Colonic mucosa (tissue), 4 donors: ENCODE measurements at regions not wholly inside any gene's neighbourhood (a gene's known extent, or its start where the extent isn't known, plus 50 kb on each side); places are given as distances from the start of the nearest gene placed in this dataset.

Source experiments
- DNase-seq: peaks from one replicate; pipeline ENCODE4 v3.0.0-alpha.2; 2020
- H3K27ac ChIP-seq: fragments of 200-600 bp; one replicate; pipeline ENCODE4 v1.8.0; 2021
- H3K27me3 ChIP-seq: fragments of 200-600 bp; one replicate; pipeline ENCODE4 v1.8.0; 2021
- H3K36me3 ChIP-seq: fragments of 200-600 bp; one replicate; pipeline ENCODE4 v1.8.0; 2021
- H3K4me1 ChIP-seq: fragments of 200-600 bp; one replicate; pipeline ENCODE4 v1.8.0; 2021; ENCODE audit warnings: mild to moderate bottlenecking
- H3K4me3 ChIP-seq: fragments of 200-600 bp; one replicate; pipeline ENCODE4 v1.8.0; 2021
- H3K9ac ChIP-seq, 2 donors: one replicate each; pipeline ENCODE4 v1.7.0; 2013; ENCODE audit warnings: control low read depth in 2 of 2, low read depth in 2 of 2, low read length in 2 of 2
- H3K9me3 ChIP-seq: fragments of 200-600 bp; one replicate; pipeline ENCODE4 v1.8.0; 2021
- intact Hi-C: fragments of 100-400 bp; cut with DNase I; formaldehyde crosslinking; loops from one replicate; pipeline ENCODE4 v1.14.1; 2022
- TF ChIP-seq, protein P1 (sequence below): fragments of 200-600 bp; IDR thresholded peaks from one replicate; pipeline ENCODE4 v1.8.0; 2022; ENCODE audit warnings: antibody characterized with exemption, mild to moderate bottlenecking
- donor health status: healthy.
- donor health status: DM: no; HTN: no; CAD: no.
- donor health status: DM: no; HTN: no; CAD: no.

DNA sequence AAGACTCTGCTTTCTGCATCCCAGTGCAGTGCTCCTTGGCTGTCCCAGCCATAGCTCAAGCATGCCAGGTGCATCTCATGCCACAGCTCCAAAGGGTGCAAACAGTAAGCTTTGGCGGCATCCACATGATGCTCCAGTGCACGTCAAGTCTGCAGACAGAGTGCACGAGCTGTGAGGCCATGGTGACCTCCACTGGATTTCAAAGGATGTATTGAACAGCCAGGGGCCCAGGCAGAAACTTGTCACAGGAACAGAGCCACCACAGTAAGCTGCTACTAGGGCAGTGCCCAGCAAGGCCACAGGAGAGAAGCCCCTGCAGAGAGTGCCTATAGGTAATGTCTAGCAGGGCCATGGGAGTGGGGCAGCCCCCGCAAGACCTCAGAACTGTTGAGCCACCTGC, 206.8 kb upstream of the DDI1 start:
- TF ChIP-seq, protein P1, sequence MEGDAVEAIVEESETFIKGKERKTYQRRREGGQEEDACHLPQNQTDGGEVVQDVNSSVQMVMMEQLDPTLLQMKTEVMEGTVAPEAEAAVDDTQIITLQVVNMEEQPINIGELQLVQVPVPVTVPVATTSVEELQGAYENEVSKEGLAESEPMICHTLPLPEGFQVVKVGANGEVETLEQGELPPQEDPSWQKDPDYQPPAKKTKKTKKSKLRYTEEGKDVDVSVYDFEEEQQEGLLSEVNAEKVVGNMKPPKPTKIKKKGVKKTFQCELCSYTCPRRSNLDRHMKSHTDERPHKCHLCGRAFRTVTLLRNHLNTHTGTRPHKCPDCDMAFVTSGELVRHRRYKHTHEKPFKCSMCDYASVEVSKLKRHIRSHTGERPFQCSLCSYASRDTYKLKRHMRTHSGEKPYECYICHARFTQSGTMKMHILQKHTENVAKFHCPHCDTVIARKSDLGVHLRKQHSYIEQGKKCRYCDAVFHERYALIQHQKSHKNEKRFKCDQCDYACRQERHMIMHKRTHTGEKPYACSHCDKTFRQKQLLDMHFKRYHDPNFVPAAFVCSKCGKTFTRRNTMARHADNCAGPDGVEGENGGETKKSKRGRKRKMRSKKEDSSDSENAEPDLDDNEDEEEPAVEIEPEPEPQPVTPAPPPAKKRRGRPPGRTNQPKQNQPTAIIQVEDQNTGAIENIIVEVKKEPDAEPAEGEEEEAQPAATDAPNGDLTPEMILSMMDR, result no peak
- DNase-seq, result no peak
- Histone ChIP-seq H3K4me1 (no peaks in the 10 kb centered on the region), H3K36me3 (no peaks in the 10 kb centered on the region), H3K9ac (no peak overlapping the region), H3K4me3 (no peak overlapping the region), H3K27ac (no peak overlapping the region), H3K9me3 (no peaks in the 10 kb centered on the region), H3K27me3 (no peaks in the 10 kb centered on the region)
- intact Hi-C loops, result no loop called here

DNA sequence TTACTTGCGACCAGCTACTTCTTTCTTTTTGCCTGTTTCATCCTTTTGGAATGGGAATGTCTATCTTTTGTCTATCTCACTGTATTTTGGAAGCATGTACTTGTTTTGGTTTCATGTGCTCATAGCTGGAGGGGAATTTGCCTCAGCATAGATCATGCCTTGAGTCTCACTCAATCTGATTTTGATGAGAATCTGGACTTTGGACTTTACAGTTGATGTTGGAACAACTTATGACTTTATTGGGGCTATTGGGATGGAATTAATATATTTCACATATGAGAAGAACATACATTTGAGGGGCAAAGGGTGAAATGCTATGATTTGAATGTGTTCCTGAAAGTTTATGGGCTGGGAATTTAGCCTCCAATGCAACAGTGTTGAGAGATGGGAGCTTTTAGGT, 206.2 kb upstream of the DDI1 start:
- intact Hi-C loops, result no loop called here
- TF ChIP-seq, protein P1, result no peak
- Histone ChIP-seq H3K9ac (no peak overlapping the region), H3K4me1 (no peaks in the 10 kb centered on the region), H3K9me3 (no peaks in the 10 kb centered on the region), H3K36me3 (no peaks in the 10 kb centered on the region), H3K27me3 (no peaks in the 10 kb centered on the region), H3K4me3 (no peak overlapping the region), H3K27ac (no peak overlapping the region)
- no peak for DNase-seq

DNA sequence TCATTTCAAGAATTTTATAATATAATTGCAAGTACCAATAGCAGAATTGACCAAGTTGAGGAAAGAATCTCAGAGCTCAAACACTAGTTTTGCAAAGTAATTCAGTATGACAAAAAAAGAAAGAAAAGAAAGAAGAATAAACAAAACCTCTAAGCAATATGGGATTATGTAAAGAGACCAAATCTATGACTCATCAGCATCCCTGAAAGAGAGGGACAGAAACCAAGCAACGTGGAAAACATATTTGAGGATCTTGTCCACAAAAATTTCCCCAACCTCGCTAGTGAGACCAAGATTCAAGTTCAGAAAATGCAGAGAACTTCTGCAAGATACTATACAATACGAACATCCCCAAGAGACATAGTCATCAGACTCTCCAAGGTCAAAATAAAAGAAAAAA, 203.7 kb upstream of the DDI1 start:
- H3K27ac ChIP-seq, result no peak overlapping the region
- no peak overlapping the region for H3K9ac ChIP-seq
- H3K27me3 ChIP-seq, result no peaks in the 10 kb centered on the region
- no peaks in the 10 kb centered on the region for H3K9me3 ChIP-seq
- H3K4me3 ChIP-seq, result no peak overlapping the region
- no peak for DNase-seq
- no peaks in the 10 kb centered on the region for H3K36me3 ChIP-seq
- H3K4me1 ChIP-seq, result no peaks in the 10 kb centered on the region
- intact Hi-C loops, result no loop called here
- TF ChIP-seq, protein P1, result no peak

DNA sequence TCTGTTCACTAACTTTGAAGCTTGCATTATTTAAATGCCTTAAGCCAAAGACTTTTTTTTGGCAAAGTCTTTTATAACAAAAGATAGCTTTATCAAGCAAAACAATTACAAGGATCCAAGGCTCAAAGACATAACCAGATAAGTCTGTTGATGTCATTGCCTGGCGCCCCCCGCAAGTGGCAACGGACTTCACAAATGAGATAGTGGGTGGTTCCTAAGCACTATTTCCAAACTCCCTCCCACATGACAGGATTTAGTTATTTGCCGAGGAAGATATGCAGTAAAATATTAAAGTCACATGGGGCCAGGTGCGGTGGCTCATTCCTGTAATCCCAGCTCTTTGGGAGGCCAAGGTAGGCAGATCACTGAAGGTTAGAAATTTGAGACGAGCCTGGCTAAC, 194.2 kb upstream of the DDI1 start:
- H3K4me3 ChIP-seq, result no peak overlapping the region
- no peak for DNase-seq
- H3K9ac ChIP-seq, result no peak overlapping the region
- H3K9me3 ChIP-seq, result no peaks in the 10 kb centered on the region
- no peak overlapping the region for H3K27ac ChIP-seq
- no peaks in the 10 kb centered on the region for H3K4me1 ChIP-seq
- no peaks in the 10 kb centered on the region for H3K27me3 ChIP-seq
- TF ChIP-seq, protein P1, result no peak
- no peaks in the 10 kb centered on the region for H3K36me3 ChIP-seq
- intact Hi-C loops, result no loop called here

DNA sequence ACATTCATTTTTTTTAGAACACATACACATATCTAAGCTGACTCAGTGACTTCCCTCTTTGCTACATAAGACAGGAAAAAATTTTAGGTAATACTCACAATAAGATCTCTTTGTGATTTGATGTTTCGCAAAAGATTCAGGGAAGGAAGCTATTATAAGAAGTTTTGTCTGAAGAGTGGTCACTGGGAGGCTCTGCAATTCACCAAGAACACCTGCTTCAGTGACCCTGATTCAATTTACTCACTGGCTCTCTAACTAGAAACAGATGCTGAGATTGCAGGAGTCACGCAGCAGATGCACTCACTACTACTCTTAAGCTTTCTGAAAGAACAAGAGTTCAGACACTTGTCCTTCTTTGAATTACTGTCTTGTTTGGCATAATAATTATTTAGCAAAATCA, 193.6 kb upstream of the DDI1 start:
- no peaks in the 10 kb centered on the region for H3K9me3 ChIP-seq
- H3K4me1 ChIP-seq, result no peaks in the 10 kb centered on the region
- H3K27me3 ChIP-seq, result no peaks in the 10 kb centered on the region
- TF ChIP-seq, protein P1, result no peak
- H3K9ac ChIP-seq, result no peak overlapping the region
- no peak overlapping the region for H3K27ac ChIP-seq
- H3K36me3 ChIP-seq, result no peaks in the 10 kb centered on the region
- H3K4me3 ChIP-seq, result no peak overlapping the region
- intact Hi-C loops, result no loop called here
- DNase-seq, result no peak
